ENCODE measurements at regions not wholly inside any gene's neighbourhood (a gene's known extent, or its start where the extent isn't known, plus 50 kb on each side); places are given as distances from the start of the nearest gene placed in this dataset.

DNA sequence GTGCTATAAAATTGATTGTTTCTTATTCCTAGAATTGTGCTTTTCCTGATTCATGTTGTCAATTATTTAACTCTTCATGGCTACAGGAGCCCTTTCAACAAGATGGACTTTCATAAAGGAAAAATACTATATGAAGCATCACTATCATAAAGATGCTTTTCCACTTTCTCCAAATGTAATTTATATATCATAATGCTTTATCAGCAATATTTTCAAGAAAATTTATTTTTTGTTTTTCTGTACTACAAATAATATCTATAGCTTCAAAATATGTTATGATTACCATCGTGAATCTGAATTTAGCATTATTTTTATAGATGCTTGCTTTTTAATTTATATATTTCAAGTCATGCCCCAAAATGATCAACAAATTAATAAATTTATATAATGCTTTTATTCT lies 873.5 kb upstream of the LRFN5 start (continued):
- TF ChIP-seq, protein P1, sequence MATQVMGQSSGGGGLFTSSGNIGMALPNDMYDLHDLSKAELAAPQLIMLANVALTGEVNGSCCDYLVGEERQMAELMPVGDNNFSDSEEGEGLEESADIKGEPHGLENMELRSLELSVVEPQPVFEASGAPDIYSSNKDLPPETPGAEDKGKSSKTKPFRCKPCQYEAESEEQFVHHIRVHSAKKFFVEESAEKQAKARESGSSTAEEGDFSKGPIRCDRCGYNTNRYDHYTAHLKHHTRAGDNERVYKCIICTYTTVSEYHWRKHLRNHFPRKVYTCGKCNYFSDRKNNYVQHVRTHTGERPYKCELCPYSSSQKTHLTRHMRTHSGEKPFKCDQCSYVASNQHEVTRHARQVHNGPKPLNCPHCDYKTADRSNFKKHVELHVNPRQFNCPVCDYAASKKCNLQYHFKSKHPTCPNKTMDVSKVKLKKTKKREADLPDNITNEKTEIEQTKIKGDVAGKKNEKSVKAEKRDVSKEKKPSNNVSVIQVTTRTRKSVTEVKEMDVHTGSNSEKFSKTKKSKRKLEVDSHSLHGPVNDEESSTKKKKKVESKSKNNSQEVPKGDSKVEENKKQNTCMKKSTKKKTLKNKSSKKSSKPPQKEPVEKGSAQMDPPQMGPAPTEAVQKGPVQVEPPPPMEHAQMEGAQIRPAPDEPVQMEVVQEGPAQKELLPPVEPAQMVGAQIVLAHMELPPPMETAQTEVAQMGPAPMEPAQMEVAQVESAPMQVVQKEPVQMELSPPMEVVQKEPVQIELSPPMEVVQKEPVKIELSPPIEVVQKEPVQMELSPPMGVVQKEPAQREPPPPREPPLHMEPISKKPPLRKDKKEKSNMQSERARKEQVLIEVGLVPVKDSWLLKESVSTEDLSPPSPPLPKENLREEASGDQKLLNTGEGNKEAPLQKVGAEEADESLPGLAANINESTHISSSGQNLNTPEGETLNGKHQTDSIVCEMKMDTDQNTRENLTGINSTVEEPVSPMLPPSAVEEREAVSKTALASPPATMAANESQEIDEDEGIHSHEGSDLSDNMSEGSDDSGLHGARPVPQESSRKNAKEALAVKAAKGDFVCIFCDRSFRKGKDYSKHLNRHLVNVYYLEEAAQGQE (IDR thresholded peaks at IDR 0.05; ENCODE audit: unreplicated experiment): no peak
- TF ChIP-seq STAT1 (IDR thresholded peaks at IDR 0.05; ENCODE audit: unreplicated experiment): no peak
- no peak for TF ChIP-seq NANOG (IDR thresholded peaks at IDR 0.05; ENCODE audit: borderline replicate concordance)

DNA sequence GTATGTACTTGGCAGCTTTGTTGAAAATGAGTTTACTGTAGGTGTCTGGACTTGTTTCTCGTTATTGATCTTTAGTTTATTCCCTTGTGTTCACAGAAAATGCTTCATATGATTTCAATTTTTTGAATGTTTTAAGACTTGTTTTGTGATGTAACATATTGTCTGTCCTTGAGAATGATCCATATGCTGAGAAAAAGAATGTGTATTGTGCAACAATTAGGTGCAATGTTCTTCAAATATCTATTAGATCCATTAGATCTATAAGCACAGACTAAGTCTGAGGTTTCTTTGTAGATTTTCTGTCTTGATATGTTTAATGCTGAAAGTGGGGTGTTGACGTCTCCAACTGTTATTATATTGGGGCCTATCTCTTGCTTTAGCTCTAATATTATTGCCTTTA lies 879.6 kb upstream of the LRFN5 start:
- no peak for TF ChIP-seq EZH2 (IDR thresholded peaks at IDR 0.05; ENCODE audit: low read depth, unreplicated experiment)
- TF ChIP-seq EZH2phosphoT487 (IDR thresholded peaks at IDR 0.05; ENCODE audit: unreplicated experiment): no peak
- TF ChIP-seq, protein P2, sequence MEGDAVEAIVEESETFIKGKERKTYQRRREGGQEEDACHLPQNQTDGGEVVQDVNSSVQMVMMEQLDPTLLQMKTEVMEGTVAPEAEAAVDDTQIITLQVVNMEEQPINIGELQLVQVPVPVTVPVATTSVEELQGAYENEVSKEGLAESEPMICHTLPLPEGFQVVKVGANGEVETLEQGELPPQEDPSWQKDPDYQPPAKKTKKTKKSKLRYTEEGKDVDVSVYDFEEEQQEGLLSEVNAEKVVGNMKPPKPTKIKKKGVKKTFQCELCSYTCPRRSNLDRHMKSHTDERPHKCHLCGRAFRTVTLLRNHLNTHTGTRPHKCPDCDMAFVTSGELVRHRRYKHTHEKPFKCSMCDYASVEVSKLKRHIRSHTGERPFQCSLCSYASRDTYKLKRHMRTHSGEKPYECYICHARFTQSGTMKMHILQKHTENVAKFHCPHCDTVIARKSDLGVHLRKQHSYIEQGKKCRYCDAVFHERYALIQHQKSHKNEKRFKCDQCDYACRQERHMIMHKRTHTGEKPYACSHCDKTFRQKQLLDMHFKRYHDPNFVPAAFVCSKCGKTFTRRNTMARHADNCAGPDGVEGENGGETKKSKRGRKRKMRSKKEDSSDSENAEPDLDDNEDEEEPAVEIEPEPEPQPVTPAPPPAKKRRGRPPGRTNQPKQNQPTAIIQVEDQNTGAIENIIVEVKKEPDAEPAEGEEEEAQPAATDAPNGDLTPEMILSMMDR (conservative IDR thresholded peaks at IDR 0.05; ENCODE audit: low read depth in 2 of 2): no peak
- no peak for TF ChIP-seq STAT1 (IDR thresholded peaks at IDR 0.05; ENCODE audit: unreplicated experiment)
- TF ChIP-seq NANOG (IDR thresholded peaks at IDR 0.05; ENCODE audit: borderline replicate concordance): no peak
- no peak for TF ChIP-seq ZNF331 (CRISPR knock-in tag; IDR thresholded peaks at IDR 0.05; ENCODE audit: low read depth)
- Mint-ChIP-seq H3K4me3 (no peak overlapping the region), H3K27me3 (ENCODE audit: insufficient read depth, low read depth, poor library complexity) (no peaks in the 10 kb centered on the region)

DNA sequence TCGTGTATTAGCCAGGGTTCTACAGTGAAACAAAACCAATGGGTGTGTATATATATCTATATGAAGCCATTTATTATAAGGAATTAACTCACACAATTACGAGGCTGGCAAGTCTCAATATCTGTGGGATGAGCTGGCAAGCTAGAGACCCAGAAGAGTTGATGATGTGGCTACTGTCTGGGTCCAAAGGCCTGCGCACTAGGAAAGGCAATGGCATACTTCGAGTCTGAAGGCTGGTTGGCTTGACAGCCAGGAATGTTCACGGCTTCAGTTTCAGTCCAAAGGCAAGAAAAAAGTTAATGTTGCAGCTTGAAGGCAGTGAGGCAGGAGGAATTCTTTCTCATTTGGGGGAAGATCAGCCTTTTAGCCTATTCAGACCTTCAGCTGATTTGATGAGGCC lies 893.3 kb upstream of the LRFN5 start:
- peaks cover 26% of the 10 kb centered on the region for H3K36me3 Mint-ChIP-seq (ENCODE audit: low read depth)
- H4K20me1 ChIP-seq (replicated peaks; ENCODE audit: insufficient read depth): no peaks in the 10 kb centered on the region
- H3K27ac ChIP-seq (ENCODE audit: low read depth): no peak overlapping the region
- TF ChIP-seq STAT1 (IDR thresholded peaks at IDR 0.05; ENCODE audit: unreplicated experiment) (no peak), EZH2 (IDR thresholded peaks at IDR 0.05; ENCODE audit: low read depth, unreplicated experiment) (no peak), EZH2phosphoT487 (IDR thresholded peaks at IDR 0.05; ENCODE audit: unreplicated experiment) (no peak), POLR2AphosphoS5 (IDR thresholded peaks at IDR 0.05; ENCODE audit: low read depth) (no peak), ZNF114 (CRISPR knock-in tag; IDR thresholded peaks at IDR 0.05) (no peak), JUNB (IDR thresholded peaks at IDR 0.05; ENCODE audit: unreplicated experiment) (no peak), NANOG (IDR thresholded peaks at IDR 0.05; ENCODE audit: borderline replicate concordance) (no peak), ZNF331 (CRISPR knock-in tag; IDR thresholded peaks at IDR 0.05; ENCODE audit: low read depth) (no peak), CREB1 (CRISPR knock-in tag; IDR thresholded peaks at IDR 0.05; ENCODE audit: low read depth) (no peak)
- TF ChIP-seq, protein P2 (conservative IDR thresholded peaks at IDR 0.05; ENCODE audit: low read depth in 2 of 2): no peak
- DNase-seq (ENCODE audit: low spot score) (no peak), ATAC-seq (no peak)
- H3K9me2 ChIP-seq (ENCODE audit: insufficient read depth): no peaks in the 10 kb centered on the region
- no peaks in the 10 kb centered on the region for H3K79me2 ChIP-seq (replicated peaks; ENCODE audit: insufficient read depth)
- H3K27ac Mint-ChIP-seq: no peak overlapping the region
- no peak overlapping the region for H3K4me2 ChIP-seq
- no peak overlapping the region for H3K4me3 ChIP-seq
- H3K9me3 Mint-ChIP-seq: peaks cover 31% of the 10 kb centered on the region
- H3K4me3 Mint-ChIP-seq: no peak overlapping the region
- H3K27me3 Mint-ChIP-seq (ENCODE audit: insufficient read depth, low read depth, poor library complexity): no peaks in the 10 kb centered on the region
- no peak overlapping the region for H2AFZ ChIP-seq
- no peaks in the 10 kb centered on the region for H3K4me1 ChIP-seq (ENCODE audit: insufficient read depth)
- no peaks in the 10 kb centered on the region for H3K4me1 Mint-ChIP-seq
- H3K36me3 ChIP-seq (ENCODE audit: insufficient read depth): no peaks in the 10 kb centered on the region
- H3K27me3 ChIP-seq (ENCODE audit: insufficient read depth): no peaks in the 10 kb centered on the region
- no peaks in the 10 kb centered on the region for H3F3A ChIP-seq (replicated peaks; ENCODE audit: low read depth)

More for the DNA sequence above, 879.6 kb upstream of the LRFN5 start:
- Histone ChIP-seq H3K4me2 (no peak overlapping the region), H3K9me2 (ENCODE audit: insufficient read depth) (0 out of 2 replicates have a peak, but pooled peaks cover 5% of the 10 kb centered on the region), H3F3A (replicated peaks; ENCODE audit: low read depth) (no peaks in the 10 kb centered on the region), H3K36me3 (ENCODE audit: insufficient read depth) (peaks cover 3% of the 10 kb centered on the region; the same call in 1 of the 2 replicates), H3K27me3 (ENCODE audit: insufficient read depth) (no peaks in the 10 kb centered on the region), H3K4me1 (ENCODE audit: insufficient read depth) (no peaks in the 10 kb centered on the region), H3K4me3 (no peak overlapping the region), H4K20me1 (replicated peaks; ENCODE audit: insufficient read depth) (no peaks in the 10 kb centered on the region), H3K27ac (ENCODE audit: low read depth) (no peak overlapping the region), H2AFZ (no peak overlapping the region), H3K79me2 (replicated peaks; ENCODE audit: insufficient read depth) (no peaks in the 10 kb centered on the region)
- DNase-seq (ENCODE audit: low spot score) (no peak), ATAC-seq (no peak)
- Mint-ChIP-seq H3K9me3 (peaks cover 37% of the 10 kb centered on the region), H3K36me3 (ENCODE audit: low read depth) (peaks cover 21% of the 10 kb centered on the region; the same call in 2 of the 3 replicates), H3K27ac (no peak overlapping the region), H3K4me1 (no peaks in the 10 kb centered on the region)

All from GM23338 (cell line).